Astrocyte (in vitro differentiated cells and primary cell): ENCODE measurements at regions not wholly inside any gene's neighbourhood (a gene's known extent, or its start where the extent isn't known, plus 50 kb on each side); places are given as distances from the start of the nearest gene placed in this dataset.
"Not testable (repeated sequence)": the region's sequence is repeated elsewhere in the genome, so short reads cannot be mapped to it uniquely, and the experiment has no call there.

Source experiments
- EZH2 ChIP-seq: IDR thresholded peaks from 2 replicates; pipeline ENCODE4 v1.6.1; 2012; ENCODE audit warnings: mild to moderate bottlenecking, low read length, inconsistent platforms; ENCODE audit not compliant: insufficient read depth
- TF ChIP-seq, protein P1 (sequence below): IDR thresholded peaks from 2 replicates; pipeline ENCODE4 v1.5.1; 2011; ENCODE audit warnings: low read depth, mild to moderate bottlenecking, inconsistent platforms, low read length, moderate library complexity; ENCODE audit not compliant: insufficient read depth

DNA sequence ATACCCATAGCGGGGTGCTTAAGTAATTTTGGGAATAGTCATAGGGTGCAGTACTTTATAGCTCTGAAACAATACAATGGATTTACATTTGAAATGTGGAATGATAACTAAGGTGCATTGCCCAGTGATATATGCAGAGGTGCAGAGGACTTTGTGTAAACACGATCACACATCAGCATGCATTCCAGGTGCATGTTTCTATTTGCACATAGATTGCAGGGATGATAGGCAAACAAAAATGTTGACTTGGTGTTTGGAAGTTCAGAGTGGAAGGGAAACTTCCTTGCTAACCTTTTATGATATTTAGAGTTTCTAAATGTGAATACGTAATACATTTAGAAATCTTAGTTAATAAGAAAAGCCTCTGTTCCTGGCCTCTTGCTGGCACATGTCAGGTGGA is 941.5 kb downstream of the TUBA3C start:
- TF ChIP-seq, protein P1, sequence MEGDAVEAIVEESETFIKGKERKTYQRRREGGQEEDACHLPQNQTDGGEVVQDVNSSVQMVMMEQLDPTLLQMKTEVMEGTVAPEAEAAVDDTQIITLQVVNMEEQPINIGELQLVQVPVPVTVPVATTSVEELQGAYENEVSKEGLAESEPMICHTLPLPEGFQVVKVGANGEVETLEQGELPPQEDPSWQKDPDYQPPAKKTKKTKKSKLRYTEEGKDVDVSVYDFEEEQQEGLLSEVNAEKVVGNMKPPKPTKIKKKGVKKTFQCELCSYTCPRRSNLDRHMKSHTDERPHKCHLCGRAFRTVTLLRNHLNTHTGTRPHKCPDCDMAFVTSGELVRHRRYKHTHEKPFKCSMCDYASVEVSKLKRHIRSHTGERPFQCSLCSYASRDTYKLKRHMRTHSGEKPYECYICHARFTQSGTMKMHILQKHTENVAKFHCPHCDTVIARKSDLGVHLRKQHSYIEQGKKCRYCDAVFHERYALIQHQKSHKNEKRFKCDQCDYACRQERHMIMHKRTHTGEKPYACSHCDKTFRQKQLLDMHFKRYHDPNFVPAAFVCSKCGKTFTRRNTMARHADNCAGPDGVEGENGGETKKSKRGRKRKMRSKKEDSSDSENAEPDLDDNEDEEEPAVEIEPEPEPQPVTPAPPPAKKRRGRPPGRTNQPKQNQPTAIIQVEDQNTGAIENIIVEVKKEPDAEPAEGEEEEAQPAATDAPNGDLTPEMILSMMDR = not testable (repeated sequence)
- TF ChIP-seq EZH2 = not testable (repeated sequence)
